ENCODE measurements at regions not wholly inside any gene's neighbourhood (a gene's known extent, or its start where the extent isn't known, plus 50 kb on each side); places are given as distances from the start of the nearest gene placed in this dataset.

GRCh38 chr17:74009056-74009625 lies 194.3 kb upstream of the RPL38 start:
- intact Hi-C loops (cut with DNase I; ENCODE audit: low total_unique reads), result no loop called here
- Histone ChIP-seq H3K4me1 (no peaks in the 10 kb centered on the region), H3K9me3 (no peaks in the 10 kb centered on the region), H3K4me3 (no peak overlapping the region), H3K27ac (no peak overlapping the region), H3K36me3 (no peaks in the 10 kb centered on the region), H3K27me3 (peaks cover 40% of the 10 kb centered on the region)
- no peak for TF ChIP-seq EP300 (IDR thresholded peaks at IDR 0.05; ENCODE audit: low read depth)
- TF ChIP-seq, protein P1, sequence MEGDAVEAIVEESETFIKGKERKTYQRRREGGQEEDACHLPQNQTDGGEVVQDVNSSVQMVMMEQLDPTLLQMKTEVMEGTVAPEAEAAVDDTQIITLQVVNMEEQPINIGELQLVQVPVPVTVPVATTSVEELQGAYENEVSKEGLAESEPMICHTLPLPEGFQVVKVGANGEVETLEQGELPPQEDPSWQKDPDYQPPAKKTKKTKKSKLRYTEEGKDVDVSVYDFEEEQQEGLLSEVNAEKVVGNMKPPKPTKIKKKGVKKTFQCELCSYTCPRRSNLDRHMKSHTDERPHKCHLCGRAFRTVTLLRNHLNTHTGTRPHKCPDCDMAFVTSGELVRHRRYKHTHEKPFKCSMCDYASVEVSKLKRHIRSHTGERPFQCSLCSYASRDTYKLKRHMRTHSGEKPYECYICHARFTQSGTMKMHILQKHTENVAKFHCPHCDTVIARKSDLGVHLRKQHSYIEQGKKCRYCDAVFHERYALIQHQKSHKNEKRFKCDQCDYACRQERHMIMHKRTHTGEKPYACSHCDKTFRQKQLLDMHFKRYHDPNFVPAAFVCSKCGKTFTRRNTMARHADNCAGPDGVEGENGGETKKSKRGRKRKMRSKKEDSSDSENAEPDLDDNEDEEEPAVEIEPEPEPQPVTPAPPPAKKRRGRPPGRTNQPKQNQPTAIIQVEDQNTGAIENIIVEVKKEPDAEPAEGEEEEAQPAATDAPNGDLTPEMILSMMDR (IDR thresholded peaks at IDR 0.05), result no peak
- TF ChIP-seq POLR2AphosphoS5 (IDR thresholded peaks at IDR 0.05), result no peak
- no peak for TF ChIP-seq POLR2A (IDR thresholded peaks at IDR 0.05)
- DNase-seq, result no peak
- WGBS, 2 donors (ENCODE audit: low coverage in 1 of 2), result 67 to 72% methylated on average over 7 to 8 of the region's 8 CpGs
- in situ Hi-C loops (cut with MboI; ENCODE audit: low pct_ligation_motif_present in 1 of 4, low pct_unique_long_range_greater_than_20kb in 1 of 4, low sequenced_read_pairs in 3 of 4), result no loop called here

DNA sequence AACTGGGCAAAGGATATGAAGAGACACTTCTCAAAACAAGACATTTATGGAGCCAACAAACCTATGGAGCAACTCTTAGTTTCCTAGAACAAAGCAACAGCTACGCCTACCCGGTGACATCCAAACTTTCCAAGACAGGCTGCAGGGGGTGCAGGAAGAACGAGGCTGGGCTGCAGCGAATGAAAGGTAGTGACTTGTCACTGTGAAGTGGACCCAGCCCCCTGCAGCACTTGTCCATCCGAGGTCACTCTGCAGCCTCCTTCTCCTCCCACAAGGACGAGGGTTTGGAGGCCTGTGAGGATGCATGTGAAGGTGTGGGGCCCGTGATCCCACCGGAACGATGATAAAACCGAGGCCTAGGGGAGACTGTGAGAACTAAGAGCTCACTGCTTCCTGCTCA lies 192.6 kb upstream of the RPL38 start:
- Histone ChIP-seq H3K4me1 (no peaks in the 10 kb centered on the region), H3K36me3 (no peaks in the 10 kb centered on the region), H3K4me3 (no peak overlapping the region), H3K27ac (no peak overlapping the region), H3K9me3 (no peaks in the 10 kb centered on the region), H3K27me3 (peaks cover 30% of the 10 kb centered on the region)
- intact Hi-C loops (cut with DNase I; ENCODE audit: low total_unique reads) (no loop called here), in situ Hi-C loops (cut with MboI; ENCODE audit: low pct_ligation_motif_present in 1 of 4, low pct_unique_long_range_greater_than_20kb in 1 of 4, low sequenced_read_pairs in 3 of 4) (no loop called here)
- DNase-seq, result no peak
- 75% methylated on average over 10 of the region's 10 CpGs; no CpG with 5 or more reads in 1 of the 2 donors for WGBS, 2 donors (ENCODE audit: low coverage in 1 of 2)
- TF ChIP-seq, protein P1 (IDR thresholded peaks at IDR 0.05), result no peak
- TF ChIP-seq EP300 (IDR thresholded peaks at IDR 0.05; ENCODE audit: low read depth), result no peak
- no peak for TF ChIP-seq POLR2A (IDR thresholded peaks at IDR 0.05)
- no peak for TF ChIP-seq POLR2AphosphoS5 (IDR thresholded peaks at IDR 0.05)

DNA sequence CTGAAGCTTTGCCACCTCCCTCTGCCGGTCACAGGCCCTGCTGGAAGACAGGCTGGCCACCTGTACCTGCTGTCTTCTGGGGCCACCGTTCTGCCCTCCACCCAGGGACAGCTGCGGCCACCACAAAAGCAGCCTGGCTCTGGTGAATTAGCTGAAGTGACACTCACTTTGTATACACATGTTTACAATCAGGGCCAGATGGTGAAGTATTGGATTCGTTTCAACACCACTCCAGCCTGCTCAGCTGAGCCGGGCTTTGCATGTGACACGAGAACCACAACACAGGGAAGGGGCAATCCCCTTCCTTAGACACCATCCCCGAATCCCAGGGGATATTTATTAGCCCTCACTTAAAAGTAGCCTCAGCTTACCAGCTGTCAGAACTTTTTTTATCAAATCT lies 191.5 kb upstream of the RPL38 start:
- intact Hi-C loops (cut with DNase I; ENCODE audit: low total_unique reads) (no loop called here), in situ Hi-C loops (cut with MboI; ENCODE audit: low pct_ligation_motif_present in 1 of 4, low pct_unique_long_range_greater_than_20kb in 1 of 4, low sequenced_read_pairs in 3 of 4) (no loop called here)
- Histone ChIP-seq H3K36me3 (no peaks in the 10 kb centered on the region), H3K27me3 (peaks cover 19% of the 10 kb centered on the region), H3K4me1 (no peaks in the 10 kb centered on the region), H3K9me3 (no peaks in the 10 kb centered on the region), H3K4me3 (no peak overlapping the region), H3K27ac (no peak overlapping the region)
- 27% methylated on average over 7 of the region's 7 CpGs; no CpG with 5 or more reads in 1 of the 2 donors for WGBS, 2 donors (ENCODE audit: low coverage in 1 of 2)
- DNase-seq, result no peak
- TF ChIP-seq POLR2AphosphoS5 (IDR thresholded peaks at IDR 0.05) (no peak), POLR2A (IDR thresholded peaks at IDR 0.05) (no peak), EP300 (IDR thresholded peaks at IDR 0.05; ENCODE audit: low read depth) (no peak)
- TF ChIP-seq, protein P1 (IDR thresholded peaks at IDR 0.05), result no peak

DNA sequence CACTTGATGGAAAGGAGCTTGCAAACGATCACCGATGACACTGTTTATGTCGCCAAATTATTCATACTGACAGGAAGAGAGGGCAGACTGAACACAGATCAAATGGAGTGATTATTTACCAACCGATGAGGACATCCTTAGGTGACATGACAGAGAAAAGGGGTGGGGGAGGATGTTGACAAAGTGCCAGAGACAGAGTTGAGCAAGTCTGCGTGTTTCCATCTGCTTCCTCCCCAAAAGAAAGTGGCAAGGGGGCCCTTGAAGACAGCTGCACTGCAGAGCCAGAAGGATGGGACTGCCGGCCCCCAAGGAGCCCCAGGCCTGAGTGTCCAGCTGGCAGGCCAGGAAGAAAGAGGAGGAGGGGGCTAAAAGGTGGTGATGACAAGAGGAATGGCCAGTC lies 191.0 kb upstream of the RPL38 start:
- intact Hi-C loops (cut with DNase I; ENCODE audit: low total_unique reads), result no loop called here
- H3K36me3 ChIP-seq, result no peaks in the 10 kb centered on the region
- H3K27ac ChIP-seq, result no peak overlapping the region
- DNase-seq, result no peak
- H3K9me3 ChIP-seq, result no peaks in the 10 kb centered on the region
- no peak overlapping the region for H3K4me3 ChIP-seq
- TF ChIP-seq, protein P1 (IDR thresholded peaks at IDR 0.05), result no peak
- TF ChIP-seq POLR2AphosphoS5 (IDR thresholded peaks at IDR 0.05) (no peak), POLR2A (IDR thresholded peaks at IDR 0.05) (no peak), EP300 (IDR thresholded peaks at IDR 0.05; ENCODE audit: low read depth) (no peak)
- H3K27me3 ChIP-seq, result peaks cover 16% of the 10 kb centered on the region
- H3K4me1 ChIP-seq, result no peaks in the 10 kb centered on the region
- in situ Hi-C loops (cut with MboI; ENCODE audit: low pct_ligation_motif_present in 1 of 4, low pct_unique_long_range_greater_than_20kb in 1 of 4, low sequenced_read_pairs in 3 of 4), result no loop called here
- 38 to 40% methylated on average over 6 of the region's 6 CpGs for whole genome bisulfite sequencing, 2 donors (ENCODE audit: low coverage in 1 of 2)

All from transverse colon (tissue), 4 donors.